ENCODE measurements at regions not wholly inside any gene's neighbourhood (a gene's known extent, or its start where the extent isn't known, plus 50 kb on each side); places are given as distances from the start of the nearest gene placed in this dataset.

DNA sequence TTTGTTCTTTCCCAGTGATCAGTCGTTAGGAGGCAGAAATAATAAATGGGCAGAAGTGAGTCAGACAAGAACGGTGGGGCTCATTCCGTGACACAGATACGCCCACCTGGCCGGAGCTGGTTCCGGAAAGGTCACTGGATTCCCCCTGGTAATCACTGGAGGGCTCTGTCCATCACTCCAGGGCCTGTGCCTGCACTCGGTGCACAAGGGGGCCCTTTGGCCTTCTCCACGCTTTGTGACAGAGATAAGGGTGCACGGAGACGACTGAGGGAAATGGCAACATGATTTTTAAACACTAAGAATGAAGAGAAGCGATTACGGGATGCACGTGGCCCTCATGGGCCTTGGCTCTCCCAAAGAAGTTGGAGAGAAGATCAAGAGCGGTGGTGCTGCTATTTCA, 84.4 kb downstream of the PTGR3 start:
- TF ChIP-seq CTCF (IDR thresholded peaks at IDR 0.05; ENCODE audit: low read depth, low read length) = no peak
- H3K4me3 ChIP-seq (ENCODE audit: low read depth, low read length) = no peak overlapping the region
- H3K9me3 ChIP-seq (ENCODE audit: control insufficient read depth, insufficient read depth, low read length) = no peaks in the 10 kb centered on the region; the same call in 1 of the 2 replicates
- H3K27ac ChIP-seq (ENCODE audit: low read depth, low read length) = no peak overlapping the region
- ChIA-PET CTCF (no interaction called here), POLR2A (no interaction called here)
- H3K27me3 ChIP-seq (ENCODE audit: control insufficient read depth, insufficient read depth, low read length) = no peaks in the 10 kb centered on the region
- no peak for DNase-seq (ENCODE audit: low read depth, low spot score)

DNA sequence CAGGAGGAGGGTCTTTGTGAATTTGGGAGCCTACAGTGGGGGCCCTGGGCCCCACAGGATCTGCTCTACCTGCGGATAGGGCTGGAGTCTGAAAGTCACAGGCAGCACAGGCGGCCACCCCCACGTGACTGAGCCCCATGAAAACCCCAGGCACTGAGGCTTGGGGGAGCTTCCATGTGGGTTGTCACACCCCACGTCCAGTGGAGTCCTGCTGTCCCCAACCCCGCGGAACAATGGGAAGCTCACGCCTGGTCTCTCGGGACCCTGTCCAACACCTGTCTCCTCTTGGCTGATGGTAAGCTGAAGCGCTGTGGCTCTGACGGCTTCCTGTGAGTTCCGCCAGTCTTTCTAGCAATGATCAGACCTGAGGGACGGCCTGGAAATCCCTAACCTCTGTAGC, 85.8 kb downstream of the PTGR3 start:
- TF ChIP-seq CTCF (IDR thresholded peaks at IDR 0.05; ENCODE audit: low read depth, low read length) = no peak
- H3K27me3 ChIP-seq (ENCODE audit: control insufficient read depth, insufficient read depth, low read length) = no peaks in the 10 kb centered on the region
- no peak for DNase-seq (ENCODE audit: low read depth, low spot score)
- no peaks in the 10 kb centered on the region; the same call in 1 of the 2 replicates for H3K9me3 ChIP-seq (ENCODE audit: control insufficient read depth, insufficient read depth, low read length)
- no peak overlapping the region for H3K27ac ChIP-seq (ENCODE audit: low read depth, low read length)
- ChIA-PET POLR2A (no interaction called here), CTCF (no interaction called here)
- H3K4me3 ChIP-seq (ENCODE audit: low read depth, low read length) = no peak overlapping the region

DNA sequence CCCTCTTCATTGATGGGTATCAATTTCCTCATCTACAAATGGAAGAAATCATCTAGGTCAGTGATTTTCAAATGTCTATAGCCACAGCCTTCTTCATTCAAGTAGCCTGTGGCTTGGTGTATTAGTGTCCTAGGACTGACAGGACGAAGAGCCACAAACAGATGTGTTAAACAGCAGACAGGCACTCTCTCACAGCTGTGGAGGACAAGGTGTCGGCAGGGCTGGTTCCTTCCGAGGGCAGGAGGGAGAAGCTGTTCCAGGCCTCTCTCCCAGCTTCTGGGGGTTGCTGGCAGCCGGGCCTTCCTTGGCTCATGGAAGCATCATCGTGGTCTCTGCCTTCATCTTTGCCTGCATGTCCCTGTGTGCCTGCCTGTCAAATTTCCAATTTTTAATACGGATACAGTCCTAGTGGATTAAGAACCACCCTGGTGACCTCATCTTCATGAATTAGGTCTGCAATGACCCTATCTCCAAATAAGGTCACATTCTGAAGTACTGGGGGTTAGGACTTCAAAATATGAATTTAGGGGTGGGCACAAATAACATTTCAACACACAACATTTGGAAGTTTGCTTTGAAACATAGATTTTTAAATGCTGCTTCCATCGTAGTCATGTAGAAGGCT, 86.5 kb downstream of the PTGR3 start:
- Histone ChIP-seq H3K27ac (ENCODE audit: low read depth, low read length) (no peak overlapping the region), H3K9me3 (ENCODE audit: control insufficient read depth, insufficient read depth, low read length) (no peaks in the 10 kb centered on the region; the same call in 1 of the 2 replicates), H3K27me3 (ENCODE audit: control insufficient read depth, insufficient read depth, low read length) (no peaks in the 10 kb centered on the region), H3K4me3 (ENCODE audit: low read depth, low read length) (no peak overlapping the region)
- POLR2A ChIA-PET = no interaction called here
- CTCF ChIA-PET = no interaction called here
- no peak for DNase-seq (ENCODE audit: low read depth, low spot score)
- TF ChIP-seq CTCF (IDR thresholded peaks at IDR 0.05; ENCODE audit: low read depth, low read length) = no peak

- Histone ChIP-seq H3K27ac (ENCODE audit: low read depth, low read length) (no peak overlapping the region), H3K4me3 (ENCODE audit: low read depth, low read length) (no peak overlapping the region), H3K27me3 (ENCODE audit: control insufficient read depth, insufficient read depth, low read length) (peaks cover 3% of the 10 kb centered on the region), H3K9me3 (ENCODE audit: control insufficient read depth, insufficient read depth, low read length) (no peaks in the 10 kb centered on the region)
- TF ChIP-seq CTCF (IDR thresholded peaks at IDR 0.05; ENCODE audit: low read depth, low read length) = no peak
- DNase-seq (ENCODE audit: low read depth, low spot score) = no peak
- CTCF ChIA-PET = no interaction called here
- POLR2A ChIA-PET = no interaction called here
These were observed 87.7 kb downstream of the PTGR3 start for GRCh38 chr18:75121266-75121665.

DNA sequence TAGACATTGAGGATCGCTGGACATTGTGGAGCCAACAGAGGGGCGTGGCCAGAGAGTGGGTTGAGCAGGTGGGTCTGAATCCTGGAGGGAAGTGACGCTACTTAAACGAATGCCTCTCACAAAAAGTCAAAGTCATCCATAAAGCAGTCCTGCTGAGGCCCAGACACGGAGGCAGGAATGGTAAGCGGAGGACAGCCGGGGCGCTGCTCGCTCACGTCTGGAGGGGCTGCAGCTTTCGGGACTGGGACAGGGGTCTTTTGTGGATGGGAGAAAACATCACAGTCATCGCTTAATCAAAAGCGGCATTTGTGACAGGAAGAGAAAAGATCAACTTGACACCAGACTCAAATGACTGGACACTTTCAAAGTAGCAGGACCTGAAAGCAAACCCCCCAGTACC, 88.4 kb downstream of the PTGR3 start:
- ChIA-PET POLR2A (no interaction called here), CTCF (no interaction called here)
- H3K27ac ChIP-seq (ENCODE audit: low read depth, low read length) = no peak overlapping the region
- no peak for DNase-seq (ENCODE audit: low read depth, low spot score)
- peaks cover 7% of the 10 kb centered on the region for H3K27me3 ChIP-seq (ENCODE audit: control insufficient read depth, insufficient read depth, low read length)
- H3K4me3 ChIP-seq (ENCODE audit: low read depth, low read length) = no peak overlapping the region
- H3K9me3 ChIP-seq (ENCODE audit: control insufficient read depth, insufficient read depth, low read length) = no peaks in the 10 kb centered on the region
- TF ChIP-seq CTCF (IDR thresholded peaks at IDR 0.05; ENCODE audit: low read depth, low read length) = no peak

All from AG04450 (cell line).